K562 (cell line): ENCODE measurements at regions not wholly inside any gene's neighbourhood (a gene's known extent, or its start where the extent isn't known, plus 50 kb on each side); places are given as distances from the start of the nearest gene placed in this dataset.

Experiments
- ATAC-seq: fragments of 200-7000 bp; cut with Tn5 transposase; 3 replicates; pipeline ENCODE4 v1.9.1; 2020; ENCODE audit warnings: moderate library complexity
- BruUV-seq: library from RNA; stranded (reverse); fragments of 400-500 nt; replicated peaks from 2 replicates; lab custom pipeline; 2021; lab: Mats Ljungman, UMichigan
- CTCF ChIA-PET: fragments of 300-600 bp; formaldehyde crosslinking; extraction: SDS; loops from one replicate; lab custom pipeline; 2021; ENCODE audit warnings: low intra/inter-chr PET ratio; lab: Yijun Ruan, JAX
- POLR2A ChIA-PET: fragments of 300-600, 350-650 bp; sonication (Branson Sonifier 250); formaldehyde crosslinking; extraction: SDS; loops from one replicate; lab custom pipeline; 2021; ENCODE audit warnings: antibody characterized with exemption, inconsistent platforms; lab: Yijun Ruan, JAX
- DNase-seq, 4 experiments: peaks; one replicate each; pipeline versions ENCODE4 v3.0.0 to v3.0.0-alpha.2; 2011 to 2018; ENCODE audit warnings: low spot score in 3 of 4, mixed read lengths in 3 of 4; ENCODE audit errors: extremely low read depth in 1 of 4
- FAIRE-seq: peaks from 2 replicates; lab custom pipeline; 2011; peaks lifted over from hg19 to GRCh38; lab: Jason Lieb, UNC
- H2AFZ ChIP-seq: 2 replicates; pipeline ENCODE4 v1.6.0; 2011; ENCODE audit warnings: low read depth, low read length, control low read depth, inconsistent platforms
- H3K27ac ChIP-seq: fragments of 200-600 bp; 3 replicates; pipeline ENCODE4 v1.8.0; 2011; ENCODE audit warnings: low read depth, mild to moderate bottlenecking, control low read depth, inconsistent platforms, low read length, moderate library complexity, mixed read lengths; ENCODE audit errors: extremely low read depth
- H3K27me3 ChIP-seq, 2 experiments: fragments of 300-600 bp in 1 of 2; 2 replicates in 1 of 2; 3 replicates in 1 of 2; pipeline versions ENCODE4 v1.6.0 to v1.8.0; 2011; ENCODE audit warnings: inconsistent platforms in 2 of 2, low read length in 2 of 2, mild to moderate bottlenecking in 1 of 2, mixed read lengths in 1 of 2, moderate library complexity in 1 of 2; ENCODE audit not compliant: control insufficient read depth in 2 of 2, insufficient read depth in 2 of 2
- H3K36me3 ChIP-seq: fragments of 300-600 bp; 3 replicates; pipeline ENCODE4 v1.8.0; 2011; ENCODE audit warnings: mild to moderate bottlenecking, low read length, inconsistent platforms; ENCODE audit not compliant: control insufficient read depth, insufficient read depth
- H3K4me1 ChIP-seq, 2 experiments: fragments of 200-600 bp in 1 of 2; replicated peaks in 1 of 2; 2 replicates in 1 of 2; 3 replicates in 1 of 2; pipeline versions ENCODE4 v1.5.1 to v1.8.0; 2011; ENCODE audit warnings: inconsistent platforms in 2 of 2, low read length in 2 of 2, mild to moderate bottlenecking in 1 of 2, mixed read lengths in 1 of 2, moderate library complexity in 1 of 2; ENCODE audit not compliant: control insufficient read depth in 2 of 2, insufficient read depth in 2 of 2
- H3K4me2 ChIP-seq: 2 replicates; pipeline ENCODE4 v1.6.1; 2011; ENCODE audit warnings: low read length, control low read depth, inconsistent platforms, mixed read lengths; ENCODE audit not compliant: insufficient read depth
- H3K4me3 ChIP-seq: fragments of 200-600 bp; sonication (generic), shearing (Covaris generic); 2 replicates; pipeline ENCODE4 v1.5.1; 2016; ENCODE audit warnings: control low read depth, inconsistent platforms
- H3K79me2 ChIP-seq: fragments of 200-600 bp; 3 replicates; pipeline ENCODE4 v1.8.0; 2011; ENCODE audit warnings: low read length, inconsistent platforms; ENCODE audit not compliant: control insufficient read depth, insufficient read depth
- H3K9ac ChIP-seq, 2 experiments: 2 replicates each; pipeline versions ENCODE4 v1.6.0 to v1.6.1; 2011; ENCODE audit warnings: low read depth in 2 of 2, low read length in 2 of 2, control low read depth in 1 of 2, inconsistent platforms in 1 of 2, mild to moderate bottlenecking in 1 of 2, mixed read lengths in 1 of 2; ENCODE audit not compliant: insufficient read depth in 1 of 2
- H3K9me1 ChIP-seq: one replicate; pipeline ENCODE4 v1.6.0; 2011; ENCODE audit warnings: inconsistent platforms, mild to moderate bottlenecking, low read length, moderate library complexity; ENCODE audit not compliant: control insufficient read depth, insufficient read depth
- H3K9me3 ChIP-seq: replicated peaks from 2 replicates; pipeline ENCODE4 v1.5.1; 2011; ENCODE audit warnings: low read depth, low read length, inconsistent platforms; ENCODE audit not compliant: control insufficient read depth, insufficient read depth
- H4K20me1 ChIP-seq: replicated peaks from 2 replicates; pipeline ENCODE4 v1.6.1; 2011; ENCODE audit warnings: low read length, inconsistent platforms, mixed read lengths; ENCODE audit not compliant: control insufficient read depth, insufficient read depth
- EZH2 ChIP-seq: IDR thresholded peaks from 2 replicates; pipeline ENCODE4 v1.6.1; 2012; ENCODE audit warnings: low read depth, mild to moderate bottlenecking, inconsistent platforms, low read length, borderline replicate concordance
- MNT ChIP-seq, 2 experiments: fragments of 450-650 bp; conservative IDR thresholded peaks; 2 replicates each; pipeline ENCODE4 v1.6.1; 2017; ENCODE audit warnings: mild to moderate bottlenecking in 2 of 2, moderate library complexity in 2 of 2
- RCOR1 ChIP-seq, 2 experiments: IDR thresholded peaks; 2 replicates each; pipeline ENCODE4 v1.6.1; 2012; ENCODE audit warnings: low read depth in 2 of 2, low read length in 2 of 2, borderline replicate concordance in 1 of 2, improper control_type of control experiment in 1 of 2
- SIN3A ChIP-seq, 2 experiments: fragments of 150-350 bp in 1 of 2; IDR thresholded peaks; 2 replicates each; pipeline ENCODE4 v1.6.1; 2011 to 2016; ENCODE audit warnings: borderline replicate concordance in 2 of 2, low read depth in 2 of 2, low read length in 2 of 2, mild to moderate bottlenecking in 2 of 2, moderate library complexity in 2 of 2; ENCODE audit not compliant: control insufficient read depth in 1 of 2
- ZBTB9 ChIP-seq: fragments of 450-650 bp; formaldehyde crosslinking; IDR thresholded peaks from 2 replicates; pipeline ENCODE4 v1.4.0; 2020; ENCODE audit warnings: mild to moderate bottlenecking, moderate library complexity
- WGBS: fragments of 100-300 bp; shearing (Covaris generic); methylation state at CpG from one replicate; pipeline ENCODE4 v1.1.6; 2016; ENCODE audit warnings: low coverage, mixed read lengths; ENCODE audit not compliant: insufficient coverage; ENCODE audit errors: missing lambda C conversion rate; 5-methylcytosine and 5-hydroxymethylcytosine counted together
- in situ Hi-C: fragments of 300-500 bp; cut with MboI; formaldehyde crosslinking; loops from 4 replicates; pipeline ENCODE4 v1.15.0; 2018; ENCODE audit warnings: inconsistent platforms, mixed read lengths
- intact Hi-C: fragments of 100-400 bp; cut with micrococcal nuclease; formaldehyde crosslinking; loops from 2 replicates; pipeline ENCODE4 v1.14.2; 2022

DNA sequence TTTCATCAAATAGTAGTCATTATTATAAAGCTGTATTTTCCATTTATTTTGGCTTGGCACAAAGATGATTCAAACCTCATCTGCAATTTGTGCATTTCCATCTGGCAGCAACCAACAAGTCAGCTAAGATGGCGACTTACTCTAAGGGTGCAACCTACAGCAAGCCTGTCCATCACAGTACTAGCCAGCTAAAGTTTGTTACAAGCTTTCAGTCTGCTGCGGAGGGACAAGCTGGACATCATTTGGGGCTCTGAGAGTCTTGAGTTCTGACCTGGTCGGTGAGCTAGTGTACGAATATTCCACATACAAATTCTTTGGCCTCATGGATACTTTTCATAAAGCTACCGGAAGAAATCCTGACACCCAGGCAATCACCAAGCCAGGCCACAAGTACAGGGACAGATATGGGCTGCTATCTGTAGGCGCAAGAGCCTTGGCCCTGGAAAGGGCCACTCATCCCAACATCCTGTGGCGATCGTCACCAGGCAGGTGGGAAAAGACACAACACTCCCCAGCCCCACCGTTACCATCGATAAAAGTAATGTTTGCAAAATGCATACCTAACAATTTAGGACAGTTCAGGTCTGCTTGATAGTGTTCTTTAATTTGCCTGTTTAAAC lies 307.6 kb downstream of the SKIDA1 start (continued):
- no peak for TF ChIP-seq ZBTB9 (CRISPR knock-in tag)
- TF ChIP-seq RCOR1 (IDR thresholded peaks at IDR 0.05; ENCODE audit: borderline replicate concordance in 1 of 2, low read depth in 2 of 2, low read length in 2 of 2) = peak in 1 of 2 experiments; percentile 13; a peak in 1 of 4 replicates

- H3K4me2 ChIP-seq = no peak overlapping the region
- CTCF ChIA-PET = no interaction called here
- no peak for ATAC-seq
- H3K36me3 ChIP-seq = no peaks in the 10 kb centered on the region
- POLR2A ChIA-PET = interaction anchor here (0.7 to 1.3 kb wide), 6 partner anchors 8 to 637 kb away, joined by 3 to 4 read pairs (median 3); no protein-coding TSS in a partner anchor
- no peaks in the 10 kb centered on the region for H3K27me3 ChIP-seq
- DNase-seq = no peak
- in situ Hi-C loops = no loop called here
- no peak overlapping the region for H3K4me3 ChIP-seq
- no peak for FAIRE-seq
- no peaks in the 10 kb centered on the region for H3K79me2 ChIP-seq
- H3K9me1 ChIP-seq = no peaks in the 10 kb centered on the region
- H3K9ac ChIP-seq = no peak overlapping the region
- intact Hi-C loops = no loop called here
- peaks cover 0 to 18% of the 10 kb centered on the region in 2 experiments; a peak in 3 of 5 replicates for H3K4me1 ChIP-seq
- no TSS peak for BruUV-seq
- WGBS = 46% methylated on average over 3 of the region's 3 CpGs
- no peaks in the 10 kb centered on the region for H4K20me1 ChIP-seq
- H3K27ac ChIP-seq = no peak overlapping the region
- H3K9me3 ChIP-seq = no peaks in the 10 kb centered on the region
- peak overlapping the region; percentile 36; the same call in 1 of the 2 replicates for H2AFZ ChIP-seq
- TF ChIP-seq MNT (conservative IDR thresholded peaks at IDR 0.05) = no peak
- TF ChIP-seq SIN3A (IDR thresholded peaks at IDR 0.05; ENCODE audit: borderline replicate concordance in 2 of 2, control insufficient read depth in 1 of 2, low read depth in 2 of 2, low read length in 2 of 2) = no peak
- no peak for TF ChIP-seq EZH2
- TF ChIP-seq, all 486 proteins: peak for 0
Observed at GRCh38 chr10:21217107-21217506, 308.4 kb downstream of the SKIDA1 start.
